ENCODE measurements at regions not wholly inside any gene's neighbourhood (a gene's known extent, or its start where the extent isn't known, plus 50 kb on each side); places are given as distances from the start of the nearest gene placed in this dataset.
A peak's percentile ranks its signal among the peaks of the same experiment; 100 is the strongest.

DNA sequence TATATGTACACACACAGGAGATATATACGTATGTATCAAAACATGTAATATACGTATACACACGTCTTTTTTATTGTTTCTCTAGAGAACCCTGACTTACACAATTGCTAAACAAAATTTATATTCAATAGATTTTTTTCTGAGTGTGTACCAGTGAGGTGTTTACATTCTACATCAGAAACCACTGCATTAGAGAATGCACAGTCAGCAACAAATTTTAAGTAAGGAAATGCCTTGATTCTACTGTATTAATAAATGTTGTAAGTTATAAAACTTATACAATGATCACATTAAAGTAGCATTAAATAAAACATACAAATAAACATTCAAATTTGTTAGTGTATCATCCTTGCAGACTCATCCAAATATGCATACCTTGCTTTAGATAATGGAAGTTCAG is 376.4 kb upstream of the FAM98A start:
- TF ChIP-seq, protein P1, sequence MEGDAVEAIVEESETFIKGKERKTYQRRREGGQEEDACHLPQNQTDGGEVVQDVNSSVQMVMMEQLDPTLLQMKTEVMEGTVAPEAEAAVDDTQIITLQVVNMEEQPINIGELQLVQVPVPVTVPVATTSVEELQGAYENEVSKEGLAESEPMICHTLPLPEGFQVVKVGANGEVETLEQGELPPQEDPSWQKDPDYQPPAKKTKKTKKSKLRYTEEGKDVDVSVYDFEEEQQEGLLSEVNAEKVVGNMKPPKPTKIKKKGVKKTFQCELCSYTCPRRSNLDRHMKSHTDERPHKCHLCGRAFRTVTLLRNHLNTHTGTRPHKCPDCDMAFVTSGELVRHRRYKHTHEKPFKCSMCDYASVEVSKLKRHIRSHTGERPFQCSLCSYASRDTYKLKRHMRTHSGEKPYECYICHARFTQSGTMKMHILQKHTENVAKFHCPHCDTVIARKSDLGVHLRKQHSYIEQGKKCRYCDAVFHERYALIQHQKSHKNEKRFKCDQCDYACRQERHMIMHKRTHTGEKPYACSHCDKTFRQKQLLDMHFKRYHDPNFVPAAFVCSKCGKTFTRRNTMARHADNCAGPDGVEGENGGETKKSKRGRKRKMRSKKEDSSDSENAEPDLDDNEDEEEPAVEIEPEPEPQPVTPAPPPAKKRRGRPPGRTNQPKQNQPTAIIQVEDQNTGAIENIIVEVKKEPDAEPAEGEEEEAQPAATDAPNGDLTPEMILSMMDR (IDR thresholded peaks at IDR 0.05; ENCODE audit: borderline replicate concordance, extremely low read depth, insufficient read depth): no peak
- intact Hi-C loops (cut with DNase I): no loop called here

DNA sequence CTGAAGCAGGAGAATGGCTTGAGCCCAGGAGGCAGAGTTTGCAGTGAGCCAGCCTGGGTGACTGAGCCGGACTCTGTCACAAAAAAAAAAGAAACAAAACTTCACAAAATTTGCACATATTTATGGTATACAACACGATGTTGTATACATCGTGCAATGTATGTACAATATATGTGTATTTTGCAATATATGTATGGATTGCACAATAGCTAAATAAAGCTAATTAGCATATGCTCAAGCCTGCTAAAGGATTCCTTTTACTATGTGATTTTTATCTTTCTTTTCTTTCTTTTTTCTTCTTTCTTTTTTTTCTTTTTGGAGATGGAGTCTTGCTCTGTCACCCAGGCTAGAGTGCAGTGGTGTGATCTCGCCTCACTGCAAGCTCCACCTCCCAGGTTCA is 368.0 kb upstream of the FAM98A start:
- DNase-seq (no peak), FAIRE-seq (no peak)
- Histone ChIP-seq H3K27ac (ENCODE audit: low read depth in 2 of 2, low read length in 2 of 2) (no peak overlapping the region), H3K9me3 (ENCODE audit: control insufficient read depth in 2 of 3, insufficient read depth in 1 of 3, low read length in 3 of 3) (no peaks in the 10 kb centered on the region), H3K4me1 (ENCODE audit: control insufficient read depth in 2 of 3, insufficient read depth in 2 of 3, low read depth in 1 of 3, low read length in 3 of 3) (no peaks in the 10 kb centered on the region), H3K9ac (ENCODE audit: low read length in 3 of 3) (no peak overlapping the region), H3K4me3 (ENCODE audit: low read length in 3 of 3) (no peak overlapping the region), H3K36me3 (ENCODE audit: control insufficient read depth in 2 of 3, insufficient read depth in 3 of 3, low read length in 3 of 3) (no peaks in the 10 kb centered on the region), H3K27me3 (ENCODE audit: control insufficient read depth, insufficient read depth, low read length) (no peaks in the 10 kb centered on the region)
- TF ChIP-seq, protein P1 (IDR thresholded peaks at IDR 0.05; ENCODE audit: borderline replicate concordance, extremely low read depth, insufficient read depth): no peak
- intact Hi-C loops (cut with DNase I): no loop called here

More for the DNA sequence above, 376.4 kb upstream of the FAM98A start:
- no peaks in the 10 kb centered on the region for H3K36me3 ChIP-seq (ENCODE audit: control insufficient read depth in 2 of 3, insufficient read depth in 3 of 3, low read length in 3 of 3)
- no peaks in the 10 kb centered on the region for H3K9me3 ChIP-seq (ENCODE audit: control insufficient read depth in 2 of 3, insufficient read depth in 1 of 3, low read length in 3 of 3)
- no peaks in the 10 kb centered on the region for H3K27me3 ChIP-seq (ENCODE audit: control insufficient read depth, insufficient read depth, low read length)
- DNase-seq: no peak
- no peak overlapping the region for H3K27ac ChIP-seq (ENCODE audit: low read depth in 2 of 2, low read length in 2 of 2)
- H3K4me3 ChIP-seq (ENCODE audit: low read length in 3 of 3): no peak overlapping the region
- H3K4me1 ChIP-seq (ENCODE audit: control insufficient read depth in 2 of 3, insufficient read depth in 2 of 3, low read depth in 1 of 3, low read length in 3 of 3): no peaks in the 10 kb centered on the region
- H3K9ac ChIP-seq (ENCODE audit: low read length in 3 of 3): no peak overlapping the region
- FAIRE-seq: no peak

DNA sequence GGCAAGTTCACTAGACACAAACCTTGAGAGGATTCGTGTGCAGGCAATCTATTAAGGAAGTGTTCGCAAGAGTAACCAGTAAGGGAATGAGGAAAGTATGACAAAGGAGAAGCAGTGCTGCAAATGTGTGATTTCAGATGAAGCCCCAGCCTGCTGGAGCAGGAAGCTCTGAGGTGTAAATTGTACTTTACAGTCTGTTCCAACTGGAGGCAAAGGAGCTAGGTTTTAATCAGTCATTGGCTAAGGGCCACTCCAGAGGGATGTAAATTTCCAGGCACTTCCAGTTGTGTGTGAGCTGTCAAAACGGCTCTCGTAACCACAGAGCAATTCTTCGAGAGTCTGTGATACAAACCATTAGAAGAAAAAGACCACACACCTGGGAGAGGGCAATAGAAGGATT is 359.5 kb upstream of the FAM98A start:
- Histone ChIP-seq H3K9ac (ENCODE audit: low read length in 3 of 3) (no peak overlapping the region), H3K36me3 (ENCODE audit: control insufficient read depth in 2 of 3, insufficient read depth in 3 of 3, low read length in 3 of 3) (no peaks in the 10 kb centered on the region), H3K9me3 (ENCODE audit: control insufficient read depth in 2 of 3, insufficient read depth in 1 of 3, low read length in 3 of 3) (no peaks in the 10 kb centered on the region), H3K27ac (ENCODE audit: low read depth in 2 of 2, low read length in 2 of 2) (no peak overlapping the region), H3K4me1 (ENCODE audit: control insufficient read depth in 2 of 3, insufficient read depth in 2 of 3, low read depth in 1 of 3, low read length in 3 of 3) (no peaks in the 10 kb centered on the region), H3K4me3 (ENCODE audit: low read length in 3 of 3) (no peak overlapping the region), H3K27me3 (ENCODE audit: control insufficient read depth, insufficient read depth, low read length) (no peaks in the 10 kb centered on the region)
- intact Hi-C loops (cut with DNase I): no loop called here
- TF ChIP-seq, protein P1 (IDR thresholded peaks at IDR 0.05; ENCODE audit: borderline replicate concordance, extremely low read depth, insufficient read depth): no peak
- FAIRE-seq (no peak), DNase-seq (peak in 2 of 5 donors; percentile 3 to 37)

DNA sequence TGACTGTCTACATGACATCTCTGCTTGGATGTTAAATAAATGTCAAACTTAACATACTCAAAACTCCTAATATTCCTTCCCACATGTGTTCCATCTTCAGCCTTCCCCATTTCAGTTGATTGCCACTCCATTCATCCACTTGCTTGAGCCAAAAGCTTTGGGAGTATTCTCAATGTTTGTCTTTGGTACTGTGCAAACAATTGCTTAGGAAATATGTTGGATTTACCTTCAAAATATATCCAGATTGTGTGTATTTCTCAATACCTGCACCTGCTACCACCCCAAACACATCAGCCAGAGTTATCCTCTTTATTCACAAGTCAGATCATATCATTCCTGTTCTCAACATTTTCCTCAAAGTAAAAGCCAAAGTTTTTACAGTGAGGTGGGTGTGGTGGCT is 350.3 kb upstream of the FAM98A start:
- Histone ChIP-seq H3K4me3 (ENCODE audit: low read length in 3 of 3) (no peak overlapping the region), H3K27ac (ENCODE audit: low read depth in 2 of 2, low read length in 2 of 2) (no peak overlapping the region), H3K4me1 (ENCODE audit: control insufficient read depth in 2 of 3, insufficient read depth in 2 of 3, low read depth in 1 of 3, low read length in 3 of 3) (no peaks in the 10 kb centered on the region), H3K27me3 (ENCODE audit: control insufficient read depth, insufficient read depth, low read length) (no peaks in the 10 kb centered on the region), H3K9me3 (ENCODE audit: control insufficient read depth in 2 of 3, insufficient read depth in 1 of 3, low read length in 3 of 3) (no peaks in the 10 kb centered on the region), H3K9ac (ENCODE audit: low read length in 3 of 3) (no peak overlapping the region), H3K36me3 (ENCODE audit: control insufficient read depth in 2 of 3, insufficient read depth in 3 of 3, low read length in 3 of 3) (no peaks in the 10 kb centered on the region)
- FAIRE-seq: no peak
- TF ChIP-seq, protein P1 (IDR thresholded peaks at IDR 0.05; ENCODE audit: borderline replicate concordance, extremely low read depth, insufficient read depth): no peak
- intact Hi-C loops (cut with DNase I): no loop called here
- DNase-seq: no peak

Measured in kidney (tissue), 13 donors.